ENCODE measurements at regions not wholly inside any gene's neighbourhood (a gene's known extent, or its start where the extent isn't known, plus 50 kb on each side); places are given as distances from the start of the nearest gene placed in this dataset.

- Histone ChIP-seq H3K18ac (ENCODE audit: low read depth, low read length) (no peak overlapping the region), H2BK20ac (ENCODE audit: low read depth, low read length) (no peak overlapping the region), H3K14ac (replicated peaks; ENCODE audit: low read depth, low read length) (no peak overlapping the region), H3K23ac (ENCODE audit: low read depth, low read length) (no peak overlapping the region), H2AK5ac (ENCODE audit: low read depth, low read length) (no peak overlapping the region), H4K20me1 (ENCODE audit: insufficient read depth, low read length) (no peaks in the 10 kb centered on the region), H3K4me3 (ENCODE audit: insufficient read depth, low read depth, low read length) (no peak overlapping the region), H3K27me3 (ENCODE audit: control insufficient read depth, insufficient read depth, low read length) (no peaks in the 10 kb centered on the region), H3K4ac (ENCODE audit: low read depth, low read length) (no peak overlapping the region), H4K8ac (ENCODE audit: low read depth in 2 of 2, low read length in 2 of 2) (no peak overlapping the region), H3K79me1 (ENCODE audit: low read depth in 1 of 2, low read length in 2 of 2) (no peaks in the 10 kb centered on the region), H2AFZ (replicated peaks; ENCODE audit: low read length, poor library complexity) (no peak overlapping the region), H4K91ac (ENCODE audit: insufficient read depth, low read depth, low read length) (no peak overlapping the region), H3K36me3 (ENCODE audit: control insufficient read depth, insufficient read depth, low read length) (no peaks in the 10 kb centered on the region), H2BK15ac (ENCODE audit: low read depth, low read length) (no peak overlapping the region), H3K56ac (ENCODE audit: extremely low read depth, insufficient read depth, low read length) (no peak overlapping the region), H4K5ac (ENCODE audit: low read depth, low read length) (no peak overlapping the region), H2BK5ac (ENCODE audit: low read depth, low read length, poor library complexity, severe bottlenecking) (no peak overlapping the region), H3K9ac (ENCODE audit: low read depth, low read length) (no peak overlapping the region), H2BK120ac (ENCODE audit: low read depth, low read length) (no peak overlapping the region), H3K9me1 (ENCODE audit: insufficient read depth, low read length) (no peaks in the 10 kb centered on the region), H2AK9ac (replicated peaks; ENCODE audit: low read depth, low read length, poor library complexity) (no peak overlapping the region), H3K4me1 (ENCODE audit: control insufficient read depth, insufficient read depth, low read length) (no peaks in the 10 kb centered on the region), H3K27ac (ENCODE audit: insufficient read depth, low read length) (no peak overlapping the region), H3K9me3 (ENCODE audit: control insufficient read depth, insufficient read depth, low read length) (peaks cover 41% of the 10 kb centered on the region), H3K4me2 (ENCODE audit: low read depth, low read length) (no peak overlapping the region)
- BruUV-seq (replicated peaks) = no TSS peak
- dilution Hi-C loops (cut with HindIII; ENCODE audit: low sequenced_read_pairs, unreplicated experiment) = no loop called here
- no CpG with 5 or more reads among the region's 8 CpGs for WGBS, 2 experiments (ENCODE audit: extremely low coverage in 2 of 2, insufficient read length in 1 of 2)
- ATAC-seq (ENCODE audit: low read depth) (no peak), DNase-seq (no peak)
- TF ChIP-seq RCOR1 (IDR thresholded peaks at IDR 0.05; ENCODE audit: insufficient replicate concordance, low read length) (no peak), CHD1 (IDR thresholded peaks at IDR 0.05; ENCODE audit: low read depth, low read length) (no peak), RAD21 (IDR thresholded peaks at IDR 0.05; ENCODE audit: low read length) (no peak), NFE2L2 (IDR thresholded peaks at IDR 0.05; ENCODE audit: low read depth, low read length) (no peak), USF2 (IDR thresholded peaks at IDR 0.05; ENCODE audit: low read depth, low read length) (no peak), MAZ (IDR thresholded peaks at IDR 0.05; ENCODE audit: borderline replicate concordance, low read depth, low read length) (no peak), SMC3 (IDR thresholded peaks at IDR 0.05; ENCODE audit: low read depth, low read length) (no peak), ELK1 (IDR thresholded peaks at IDR 0.05; ENCODE audit: borderline replicate concordance, low read depth, low read length) (no peak), POLR2A (IDR thresholded peaks at IDR 0.05; ENCODE audit: low read depth, low read length) (no peak), MXI1 (IDR thresholded peaks at IDR 0.05; ENCODE audit: borderline replicate concordance, low read depth, low read length) (no peak), RFX5 (IDR thresholded peaks at IDR 0.05; ENCODE audit: low read depth, low read length) (no peak), BHLHE40 (IDR thresholded peaks at IDR 0.05; ENCODE audit: low read depth, low read length) (no peak)
- in situ Hi-C loops (cut with MboI; ENCODE audit: low sequenced_read_pairs) = no loop called here
- intact Hi-C loops (cut with micrococcal nuclease) = no loop called here
- POLR2A ChIA-PET (ENCODE audit: unreplicated experiment) = no interaction called here
- CTCF ChIA-PET = no interaction called here
Observed at GRCh38 chr7:156109076-156109475, 296.8 kb upstream of the SHH start.
